NCI-H2196 treated with DMSO at 0.1 percent for 48 hours (cell line): ENCODE measurements at regions not wholly inside any gene's neighbourhood (a gene's known extent, or its start where the extent isn't known, plus 50 kb on each side); places are given as distances from the start of the nearest gene placed in this dataset.
"Not testable (repeated sequence)": the region's sequence is repeated elsewhere in the genome, so short reads cannot be mapped to it uniquely, and the experiment has no call there.

ENCODE experiments used
- DNase-seq: peaks from one replicate; lab custom pipeline; 2025; ENCODE audit not compliant: unreplicated experiment; lab: John Stamatoyannopoulos, UW

DNA sequence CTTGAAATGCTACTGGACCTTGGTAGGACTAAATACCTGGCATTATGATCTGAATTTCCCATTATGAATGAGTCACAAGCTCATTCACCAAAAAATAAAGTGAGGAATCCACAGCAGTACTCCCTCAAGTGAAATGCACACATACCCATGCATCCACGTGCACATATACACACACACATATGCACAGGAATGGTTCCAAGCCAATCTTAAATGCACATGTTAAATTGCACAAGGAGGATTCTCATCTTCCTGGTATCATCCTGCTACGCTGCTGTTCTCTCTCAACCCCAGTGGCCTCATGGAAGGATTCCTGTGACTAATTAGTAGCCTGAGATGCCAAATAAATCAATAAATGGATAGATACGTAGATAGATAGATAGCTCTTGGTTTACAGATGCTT lies 132.1 kb upstream of the KLF12 start:
- no peak for DNase-seq

DNA sequence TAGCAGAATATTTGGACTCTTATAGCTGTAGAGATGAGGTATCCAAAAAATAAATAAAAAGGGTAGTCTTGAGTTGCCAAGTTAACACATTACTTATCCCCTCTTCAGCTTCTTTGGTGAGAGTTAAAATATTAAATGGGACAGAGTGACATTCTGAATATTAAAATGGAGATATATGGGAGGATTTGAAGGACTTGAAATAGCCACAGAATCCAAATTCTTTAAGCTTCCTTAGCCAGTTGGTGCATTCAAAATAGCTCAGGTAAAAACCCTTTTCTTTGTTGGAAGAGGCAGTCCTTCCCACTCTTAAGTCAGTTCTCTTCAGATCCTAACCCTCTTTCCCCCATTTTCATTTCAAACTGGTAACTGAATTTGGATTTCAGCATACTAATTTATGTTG lies 130.1 kb upstream of the KLF12 start:
- DNase-seq, result no peak

DNA sequence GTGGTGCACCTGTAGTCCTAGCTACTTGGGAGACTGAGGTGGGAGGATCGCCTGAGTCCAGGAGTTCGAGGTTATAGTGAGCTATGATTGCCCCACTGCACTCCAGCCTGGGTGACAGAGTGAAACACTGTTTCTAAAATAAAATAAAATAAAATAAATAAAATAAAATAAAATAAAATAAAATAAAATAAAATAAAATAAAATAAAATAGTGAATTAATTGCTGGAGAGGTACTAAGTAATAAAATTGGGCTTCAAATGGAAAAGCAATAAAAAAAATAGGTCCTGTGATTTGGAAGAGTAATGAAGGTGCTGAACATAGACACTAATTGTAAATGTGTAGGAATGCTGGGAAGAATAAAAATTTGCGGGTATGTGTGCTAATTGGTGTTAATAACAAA lies 126.2 kb upstream of the KLF12 start:
- DNase-seq, result not testable (repeated sequence)

DNA sequence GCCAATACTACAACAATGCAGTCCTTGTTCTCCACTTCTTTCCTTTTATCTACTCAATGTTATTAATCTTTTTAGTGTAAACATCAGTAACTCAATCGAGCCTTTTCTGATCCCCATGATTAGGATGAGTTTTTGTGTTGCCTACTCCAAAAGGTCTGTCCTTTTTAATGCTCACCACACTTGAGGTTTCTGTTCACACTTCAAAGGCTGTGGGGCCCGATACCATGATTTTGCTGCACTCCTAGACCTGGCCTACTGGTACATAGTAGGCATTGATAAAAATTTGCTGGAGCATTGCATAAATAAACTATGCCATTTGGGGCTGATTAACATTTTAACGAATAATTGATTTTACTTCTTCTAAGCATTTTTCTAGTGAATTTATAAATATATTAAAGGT lies 125.4 kb upstream of the KLF12 start:
- DNase-seq, result no peak

DNA sequence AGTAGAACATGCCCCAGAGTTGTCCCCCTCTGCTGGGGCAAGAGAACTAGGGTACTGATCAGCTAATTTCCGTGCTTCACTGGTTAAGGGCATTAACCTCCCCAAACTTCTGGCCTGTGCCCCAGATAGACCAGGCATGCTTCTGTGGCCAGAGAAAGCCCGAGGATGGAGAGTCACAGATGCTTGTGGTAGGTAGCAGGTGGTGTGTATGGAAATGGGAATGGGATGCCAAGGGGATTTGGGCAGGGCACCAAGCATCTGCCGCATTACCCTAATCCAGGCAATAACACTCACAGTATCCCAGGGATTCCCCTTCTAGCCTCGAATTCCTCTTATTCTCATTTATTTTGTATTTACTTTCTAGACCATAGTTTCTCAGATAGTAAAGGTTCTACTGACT lies 124.8 kb upstream of the KLF12 start:
- DNase-seq, result no peak

DNA sequence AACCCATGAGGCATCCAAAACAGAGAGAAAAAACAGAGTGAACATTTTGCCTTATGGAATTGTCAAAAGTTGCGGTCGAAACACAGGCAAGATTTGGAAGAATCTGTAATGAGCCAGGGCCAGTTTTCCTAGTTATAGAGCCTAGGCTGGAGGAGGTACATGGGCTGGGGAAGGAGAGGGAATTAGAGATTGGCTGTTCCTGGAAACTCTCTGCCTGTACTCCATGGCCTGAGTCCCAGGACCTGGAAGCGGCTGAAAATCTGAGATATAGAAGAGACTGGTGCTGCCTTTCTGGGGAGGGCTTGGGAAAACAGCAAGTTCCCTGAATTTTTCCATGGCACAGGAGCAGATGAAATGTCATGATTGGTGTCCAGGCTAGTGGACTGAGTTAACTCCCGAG lies 122.8 kb upstream of the KLF12 start:
- DNase-seq, result no peak

DNA sequence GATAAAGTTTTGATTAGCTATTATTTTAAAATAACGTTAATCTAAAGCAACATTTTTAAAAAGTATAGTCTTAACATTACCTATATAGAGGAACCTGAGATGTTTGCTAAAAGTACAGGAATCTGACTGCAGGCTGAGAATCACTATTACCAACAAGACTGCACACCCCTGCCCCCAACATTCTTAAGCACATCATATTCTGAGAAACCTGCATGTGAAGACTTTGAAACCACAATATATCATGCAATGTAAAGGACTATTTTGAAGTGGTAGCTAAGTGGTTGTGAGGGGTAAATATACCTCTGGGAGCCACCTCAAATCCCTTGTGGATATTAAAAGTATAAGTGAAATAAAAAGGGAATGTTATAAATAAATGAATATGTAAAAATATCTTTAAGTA lies 119.0 kb upstream of the KLF12 start:
- no peak for DNase-seq

DNA sequence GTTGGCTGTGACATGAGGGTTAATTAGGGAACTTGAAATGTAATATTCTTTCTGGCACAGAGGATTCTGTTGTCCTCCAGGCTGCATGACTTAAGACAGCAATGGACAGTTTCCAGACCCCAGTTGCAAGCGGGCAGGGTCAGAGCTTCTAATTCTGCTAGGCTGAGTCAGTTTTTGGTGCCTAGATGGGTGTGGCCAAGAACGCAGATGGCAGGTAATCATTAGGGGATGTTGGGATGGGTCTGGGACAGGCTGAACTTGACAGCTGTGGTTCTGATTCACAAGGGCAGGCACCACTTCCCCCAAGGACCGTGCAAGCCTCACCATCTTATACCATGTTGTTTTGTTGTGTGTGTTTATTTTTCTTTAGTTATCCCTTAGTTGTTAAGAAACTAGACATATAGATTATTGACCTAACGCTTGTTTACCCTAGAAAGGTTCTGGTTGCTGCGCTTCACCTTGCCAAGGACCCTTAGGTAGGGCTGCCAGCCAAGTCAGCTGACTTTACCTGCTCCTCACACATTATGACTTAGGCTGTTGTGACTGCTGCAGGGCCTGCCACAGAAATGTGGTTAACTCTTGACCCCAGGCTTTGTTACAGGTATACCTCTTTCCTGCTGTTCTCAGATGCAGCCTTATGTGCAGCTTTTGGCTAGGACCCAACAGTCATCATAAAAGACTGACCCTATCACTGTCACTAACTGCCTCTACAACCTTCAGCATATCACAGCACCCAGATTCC lies 117.7 kb upstream of the KLF12 start:
- no peak for DNase-seq

DNA sequence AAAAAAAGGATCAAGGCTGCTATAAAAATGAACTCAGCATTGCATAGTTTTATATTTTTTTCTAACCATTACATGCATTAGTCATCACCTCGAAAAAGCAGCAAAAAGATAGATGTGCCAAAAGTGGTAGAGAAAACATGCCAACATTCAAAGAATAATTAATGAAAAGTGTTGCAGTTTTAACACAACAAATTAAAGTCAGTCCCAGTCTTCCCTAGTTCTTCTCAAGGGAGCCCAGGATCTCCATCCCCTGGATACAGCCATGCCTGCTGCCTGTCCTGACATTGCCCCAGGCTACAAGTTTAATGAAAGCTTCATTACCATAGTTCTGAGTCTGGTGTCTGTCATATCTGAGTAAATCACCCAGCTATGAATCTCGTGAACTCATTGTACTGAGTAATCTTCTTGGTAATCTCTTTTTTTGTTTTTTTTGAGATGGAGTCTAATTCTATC lies 116.6 kb upstream of the KLF12 start:
- no peak for DNase-seq

DNA sequence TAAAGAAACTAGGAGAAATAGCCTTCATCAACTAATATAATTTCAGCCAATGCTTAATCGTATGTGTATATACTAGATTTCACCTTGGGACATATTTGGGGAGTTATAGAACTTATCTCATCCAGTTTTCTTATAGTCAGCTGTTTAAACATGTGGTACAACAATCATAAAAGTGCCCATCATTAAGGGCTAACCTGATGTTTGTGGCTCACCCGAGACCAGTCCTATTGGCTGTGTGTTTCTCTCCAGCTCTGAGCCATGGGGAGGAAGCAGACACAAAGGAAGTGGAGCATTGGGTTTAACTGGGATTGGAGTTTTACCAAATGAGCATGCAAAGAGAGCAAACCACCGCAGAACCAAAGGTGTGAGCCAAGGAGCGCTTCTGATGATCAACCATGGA lies 114.3 kb upstream of the KLF12 start:
- no peak for DNase-seq

DNA sequence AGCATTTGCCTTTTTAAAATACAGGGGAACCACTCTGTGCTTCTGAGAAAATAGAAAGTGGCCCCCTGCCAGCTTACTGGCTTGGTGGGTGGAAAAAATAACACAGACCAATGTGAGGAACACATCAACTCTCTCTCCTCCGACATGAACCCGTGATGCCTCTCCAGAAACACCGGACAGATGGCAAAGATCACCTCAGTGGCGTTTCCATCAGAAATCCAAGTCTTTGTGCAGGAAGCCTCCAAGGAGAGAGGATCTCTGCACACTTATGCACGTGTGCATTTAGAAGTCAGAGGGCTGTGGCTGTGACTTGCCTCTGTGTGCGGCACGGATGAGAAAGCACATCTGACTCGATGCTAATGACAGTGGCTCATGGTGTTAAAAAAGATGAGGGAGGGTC lies 112.3 kb upstream of the KLF12 start:
- DNase-seq, result no peak

DNA sequence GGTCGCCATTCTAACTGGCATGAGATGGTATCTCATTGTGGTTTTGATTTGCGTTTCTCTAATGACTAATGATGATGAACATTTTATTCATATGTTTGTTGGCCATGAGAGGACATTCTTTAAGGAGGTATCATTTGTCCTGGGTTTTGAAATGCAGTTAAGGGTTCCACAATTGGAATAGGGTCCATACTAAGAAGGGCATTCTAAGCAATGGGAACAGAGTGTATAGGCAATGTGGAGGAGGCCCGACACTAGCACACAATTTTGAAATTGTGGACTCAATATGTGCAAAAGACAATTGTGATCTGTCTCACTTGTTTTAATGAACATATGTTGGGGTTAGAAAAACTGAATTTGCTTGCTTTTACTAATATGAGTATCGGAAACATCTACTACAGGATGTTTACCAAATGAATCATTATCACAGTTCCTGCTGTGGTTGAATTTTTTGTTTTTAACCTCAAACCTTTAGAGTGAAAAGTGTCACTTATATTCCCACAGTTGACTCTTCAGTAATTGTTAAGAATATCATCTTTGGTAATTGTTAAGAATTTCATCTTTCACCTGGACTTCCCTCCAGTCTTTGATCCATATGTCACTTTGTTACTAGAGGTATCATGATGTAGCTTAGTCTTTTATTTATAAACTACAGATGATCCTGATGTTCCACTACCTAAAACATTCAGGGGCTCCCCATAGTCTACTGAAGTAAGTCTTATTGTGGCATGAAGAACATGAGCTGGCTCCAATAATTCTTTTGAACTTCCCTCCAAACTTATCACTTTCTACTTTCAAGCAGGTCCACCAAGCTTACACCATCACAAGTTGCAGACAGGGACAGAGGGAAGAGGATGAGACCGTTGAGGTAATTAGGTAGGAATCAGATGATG lies 109.7 kb upstream of the KLF12 start:
- no peak for DNase-seq

DNA sequence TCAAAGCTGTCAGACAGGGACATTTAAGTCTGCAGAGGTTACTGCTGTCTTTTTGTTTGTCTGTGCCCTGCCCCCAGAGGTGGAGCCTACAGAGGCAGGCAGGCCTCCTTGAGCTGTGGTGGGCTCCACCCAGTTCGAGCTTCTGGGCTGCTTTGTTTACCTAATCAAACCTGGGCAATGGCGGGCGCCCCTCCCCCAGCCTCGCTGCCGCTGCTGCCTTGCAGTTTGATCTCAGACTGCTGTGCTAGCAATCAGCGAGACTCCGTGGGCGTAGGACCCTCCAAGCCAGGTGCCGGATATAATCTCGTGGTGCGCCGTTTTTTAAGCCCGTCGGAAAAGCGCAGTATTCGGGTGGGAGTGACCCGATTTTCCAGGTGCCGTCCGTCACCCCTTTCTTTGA lies 107.1 kb upstream of the KLF12 start:
- DNase-seq, result not testable (repeated sequence)

DNA sequence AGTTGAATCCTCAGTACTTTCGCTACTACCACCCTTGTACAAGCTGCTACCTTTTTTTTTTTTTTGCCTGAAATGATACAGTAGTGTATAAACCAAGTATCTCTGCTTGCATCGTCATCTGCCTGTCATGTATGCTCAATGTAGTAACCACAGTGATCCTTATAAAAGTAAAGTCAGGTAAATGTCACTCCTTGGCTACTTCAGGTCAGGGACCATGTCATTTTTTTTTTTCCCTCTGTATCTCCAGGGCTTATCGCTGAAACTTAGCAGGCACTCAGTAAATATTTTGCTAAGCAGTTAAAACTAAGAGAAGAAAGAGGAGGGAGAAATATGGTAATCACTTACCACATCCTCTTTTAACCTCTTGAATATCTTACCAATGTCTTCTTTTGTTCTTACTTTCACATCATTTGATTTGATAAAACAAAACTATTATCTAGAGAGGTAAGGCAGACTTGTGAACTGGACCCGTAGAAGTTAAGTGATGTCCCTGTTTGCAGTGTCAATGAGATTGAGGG lies 96.8 kb upstream of the KLF12 start:
- no peak for DNase-seq

DNA sequence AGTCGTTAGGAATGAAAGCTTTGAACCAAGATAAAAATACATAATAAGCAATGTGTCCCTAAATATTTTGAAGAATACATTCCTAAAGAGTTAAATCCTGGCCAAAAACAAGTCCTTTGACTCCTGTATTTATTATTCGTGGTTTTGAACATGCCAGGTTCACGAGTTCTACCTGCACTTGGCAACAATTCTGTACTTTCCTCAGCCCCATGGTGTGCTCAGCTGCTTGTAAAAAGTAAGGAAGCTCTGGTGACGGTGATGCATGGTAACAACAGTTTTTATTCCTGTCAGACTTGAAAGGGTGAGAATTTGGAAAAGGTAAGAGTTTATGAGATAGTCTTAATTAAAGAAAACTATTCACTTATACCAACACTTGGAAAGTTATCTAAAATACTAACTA lies 95.0 kb upstream of the KLF12 start:
- no peak for DNase-seq

DNA sequence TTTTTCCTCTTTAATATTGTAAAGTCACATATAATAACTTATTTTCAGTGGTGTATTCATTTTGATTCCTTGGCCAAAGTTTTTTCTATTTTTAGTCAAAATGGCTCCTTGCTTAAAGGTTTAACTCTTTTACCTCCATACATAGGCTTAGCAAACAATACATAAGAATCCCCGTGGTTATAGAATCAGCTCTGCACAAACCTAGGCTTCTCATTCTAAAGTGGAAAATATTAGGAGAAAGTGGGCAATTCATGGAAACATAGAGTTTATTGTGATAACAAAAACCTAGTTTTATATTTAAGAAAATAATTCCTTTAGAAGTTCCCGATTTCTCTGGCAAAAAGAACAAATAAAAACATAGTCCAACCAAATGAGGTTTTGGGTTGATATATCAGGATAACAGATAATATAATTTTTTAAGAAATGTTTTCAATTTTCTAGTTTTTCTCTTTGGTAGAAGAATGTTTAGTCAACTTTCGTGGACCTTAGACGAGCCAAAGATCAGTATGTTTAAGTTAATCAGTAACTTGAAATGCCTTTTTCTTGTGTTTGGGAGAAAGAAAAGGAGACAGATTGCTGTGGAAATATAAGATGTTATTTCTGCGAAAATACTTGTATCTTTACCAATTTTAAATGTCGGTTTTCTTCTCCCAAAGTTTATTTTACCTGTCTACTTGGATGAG lies 93.4 kb upstream of the KLF12 start:
- no peak for DNase-seq

DNA sequence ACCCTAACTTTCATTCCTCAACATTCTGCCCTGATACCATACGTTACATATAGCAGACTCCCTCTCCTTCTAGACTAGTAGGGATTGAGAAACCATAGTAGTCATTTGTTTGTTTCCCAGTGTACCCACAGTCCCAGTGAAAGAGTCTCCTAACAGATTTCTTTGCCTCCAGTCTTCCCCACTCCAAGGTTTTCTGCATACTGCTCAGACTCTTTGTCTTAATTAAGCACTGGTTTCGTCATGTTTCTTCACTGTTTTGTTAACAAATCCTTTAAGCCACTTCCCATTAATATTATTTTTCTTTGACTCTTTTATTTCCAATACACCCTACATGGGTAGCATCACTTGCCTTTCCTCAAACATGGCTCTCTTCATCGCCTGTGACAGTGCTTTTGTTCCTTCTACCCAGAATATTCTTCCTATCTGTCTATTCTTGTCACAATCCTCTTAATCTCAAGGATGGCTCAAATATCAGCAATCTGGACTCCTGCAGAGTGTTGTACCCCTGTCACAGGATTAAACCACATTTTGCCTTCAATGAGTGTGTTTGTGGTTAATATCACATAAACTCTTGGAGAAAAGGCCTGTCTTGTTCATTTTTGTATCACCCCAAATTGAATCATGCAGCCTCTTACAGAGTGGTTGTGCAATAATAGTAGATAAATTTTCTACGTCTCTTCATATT lies 92.7 kb upstream of the KLF12 start:
- no peak for DNase-seq

DNA sequence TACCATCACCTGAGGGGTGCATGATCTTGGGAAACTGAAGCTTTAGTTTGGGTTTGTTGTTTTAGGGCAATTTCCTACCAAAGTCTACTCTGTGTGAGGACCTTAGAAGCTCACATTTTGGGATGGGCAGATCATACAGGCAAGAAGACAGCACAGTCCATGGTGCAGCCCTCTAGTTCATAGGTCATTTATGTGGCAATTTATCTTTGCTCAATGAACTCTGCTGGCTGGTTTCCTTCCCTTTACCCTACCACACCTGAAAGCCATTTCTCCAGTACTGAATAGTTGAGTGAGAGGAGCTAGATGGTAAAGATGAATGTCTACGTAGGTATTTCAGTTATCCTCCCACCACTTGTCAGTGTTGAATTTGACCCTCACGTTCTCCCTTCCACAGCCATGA lies 87.5 kb upstream of the KLF12 start:
- DNase-seq, result no peak

DNA sequence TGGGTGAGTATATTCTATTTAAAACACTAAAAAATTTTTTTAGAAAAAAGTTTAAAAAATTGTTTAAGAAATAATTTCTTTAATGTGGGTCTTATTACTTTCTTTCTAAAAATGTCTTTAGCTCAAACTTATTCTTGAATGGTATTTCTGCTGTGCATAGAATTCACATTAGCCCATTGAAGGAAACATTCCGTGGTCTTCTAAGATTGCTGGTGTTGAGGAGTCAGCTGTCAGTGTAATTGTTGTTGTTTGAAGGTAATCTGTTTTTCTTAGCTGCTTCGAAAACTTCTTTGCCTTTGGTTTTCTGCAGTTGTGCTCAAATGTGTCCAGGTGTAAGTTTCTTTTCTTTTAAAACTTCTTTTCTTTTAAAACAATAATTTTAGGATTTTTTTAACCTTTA lies 85.4 kb upstream of the KLF12 start:
- no peak for DNase-seq

DNA sequence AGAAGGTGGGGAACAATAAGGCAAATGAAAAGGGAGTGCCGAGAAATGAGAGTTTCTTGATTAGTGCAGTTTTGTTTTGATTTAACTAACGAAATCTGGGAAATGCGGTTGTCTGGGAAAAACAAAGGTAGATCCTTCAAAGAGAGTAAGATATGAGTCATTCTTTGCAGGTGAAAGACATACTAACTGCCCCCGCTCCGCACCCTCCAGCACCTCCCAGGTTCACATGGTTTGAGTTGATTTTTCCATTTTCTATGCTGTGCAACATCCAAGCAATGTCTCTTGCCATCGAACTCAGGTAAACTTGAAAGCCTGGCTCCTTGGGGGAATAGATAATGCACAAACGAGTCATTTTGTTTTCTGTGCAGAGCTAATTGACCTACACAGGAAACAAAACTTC lies 84.1 kb upstream of the KLF12 start:
- no peak for DNase-seq

DNA sequence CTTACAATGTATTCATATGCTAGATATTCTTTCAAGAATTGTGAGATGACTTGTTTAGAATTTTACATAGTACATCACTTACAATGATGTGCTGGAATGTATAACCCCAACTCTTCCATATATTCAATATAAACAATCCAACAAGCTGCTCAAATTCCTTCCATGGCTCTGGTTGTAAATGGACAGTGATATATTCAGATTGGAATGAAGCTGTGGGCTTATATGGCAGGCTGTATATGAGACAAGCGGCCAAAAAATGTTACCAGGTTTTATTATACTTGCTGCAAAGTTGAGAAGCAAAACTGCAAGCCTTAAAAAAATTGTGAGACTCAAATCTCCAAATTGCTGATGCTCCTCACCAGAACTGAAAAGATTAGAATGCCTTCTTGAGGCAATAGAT lies 83.6 kb upstream of the KLF12 start:
- no peak for DNase-seq
